ENCODE measurements at regions not wholly inside any gene's neighbourhood (a gene's known extent, or its start where the extent isn't known, plus 50 kb on each side); places are given as distances from the start of the nearest gene placed in this dataset.

- no peaks in the 10 kb centered on the region for H3K36me3 Mint-ChIP-seq (ENCODE audit: low read depth)
- H3K4me1 Mint-ChIP-seq = peaks cover 53% of the 10 kb centered on the region
- no peaks in the 10 kb centered on the region for H3K27me3 Mint-ChIP-seq (ENCODE audit: low read depth)
- no peak for DNase-seq (ENCODE audit: low read depth, low spot score)
- H3K4me3 Mint-ChIP-seq = peak overlapping the region; percentile 83
- H3K9me3 Mint-ChIP-seq = no peaks in the 10 kb centered on the region
- TF ChIP-seq CTCF (conservative IDR thresholded peaks at IDR 0.05) = no peak
- no peak overlapping the region for H3K27ac Mint-ChIP-seq (ENCODE audit: unreplicated experiment)
These were observed 204.8 kb downstream of the C9orf50 start for GRCh38 chr9:129415942-129416651.

- Mint-ChIP-seq H3K27ac (ENCODE audit: unreplicated experiment) (peak overlapping the region; percentile 91), H3K9me3 (peaks cover 6% of the 10 kb centered on the region), H3K4me3 (peak overlapping the region; percentile 78), H3K4me1 (peaks cover 60% of the 10 kb centered on the region), H3K36me3 (ENCODE audit: low read depth) (peaks cover 6% of the 10 kb centered on the region), H3K27me3 (ENCODE audit: low read depth) (no peaks in the 10 kb centered on the region)
- DNase-seq (ENCODE audit: low read depth, low spot score) = no peak
- no peak for TF ChIP-seq CTCF (conservative IDR thresholded peaks at IDR 0.05)
These were observed 205.6 kb downstream of the C9orf50 start for GRCh38 chr9:129414993-129415941.

- TF ChIP-seq CTCF (conservative IDR thresholded peaks at IDR 0.05) = no peak
- H3K36me3 Mint-ChIP-seq (ENCODE audit: low read depth) = peaks cover 11% of the 10 kb centered on the region
- peaks cover 9% of the 10 kb centered on the region for H3K9me3 Mint-ChIP-seq
- peak overlapping the region; percentile 78 for H3K4me3 Mint-ChIP-seq
- H3K27me3 Mint-ChIP-seq (ENCODE audit: low read depth) = no peaks in the 10 kb centered on the region
- DNase-seq (ENCODE audit: low read depth, low spot score) = peak; percentile 61
- peaks cover 65% of the 10 kb centered on the region for H3K4me1 Mint-ChIP-seq
- peak overlapping the region; percentile 91 for H3K27ac Mint-ChIP-seq (ENCODE audit: unreplicated experiment)
These were observed 206.4 kb downstream of the C9orf50 start for GRCh38 chr9:129414377-129414992.

- Mint-ChIP-seq H3K27me3 (ENCODE audit: low read depth) (no peaks in the 10 kb centered on the region), H3K4me3 (peak overlapping the region; percentile 86), H3K9me3 (peaks cover 9% of the 10 kb centered on the region), H3K36me3 (ENCODE audit: low read depth) (peaks cover 11% of the 10 kb centered on the region), H3K27ac (ENCODE audit: unreplicated experiment) (peak overlapping the region; percentile 98), H3K4me1 (peaks cover 71% of the 10 kb centered on the region)
- TF ChIP-seq CTCF (conservative IDR thresholded peaks at IDR 0.05) = no peak
- peak; percentile 98 for DNase-seq (ENCODE audit: low read depth, low spot score)
These were observed 207.1 kb downstream of the C9orf50 start for GRCh38 chr9:129413537-129414376.
